ENCODE measurements at regions not wholly inside any gene's neighbourhood (a gene's known extent, or its start where the extent isn't known, plus 50 kb on each side); places are given as distances from the start of the nearest gene placed in this dataset.

DNA sequence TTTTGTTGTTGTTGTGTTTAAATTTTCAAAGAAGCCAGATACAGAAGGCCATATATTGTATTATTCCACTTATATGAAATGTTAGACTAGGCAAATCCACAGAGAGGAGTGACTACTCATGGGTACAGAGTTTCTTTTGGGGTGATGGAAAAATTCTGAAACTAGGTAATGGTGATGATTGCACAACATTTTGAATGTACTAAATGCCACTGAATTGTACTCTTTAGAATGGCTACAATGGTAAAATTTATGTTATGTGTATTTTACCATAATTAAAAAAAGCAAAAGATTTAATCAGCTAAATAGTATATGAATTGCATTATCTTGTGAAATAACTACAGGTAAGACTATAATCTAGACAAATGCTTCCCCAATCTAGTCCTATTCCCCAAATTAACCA lies 733.6 kb upstream of the TMEM132C start:
- no peak for DNase-seq
- no peaks in the 10 kb centered on the region for H3K36me3 ChIP-seq (ENCODE audit: control insufficient read depth, insufficient read depth, low read length)
- Mint-ChIP-seq H3K27me3 (ENCODE audit: low read depth in 2 of 2) (no peaks in the 10 kb centered on the region), H3K9me3 (peaks cover 2 to 3% of the 10 kb centered on the region in 2 donors), H3K4me1 (no peaks in the 10 kb centered on the region), H3K36me3 (no peaks in the 10 kb centered on the region), H3K27ac (no peak overlapping the region), H3K4me3 (no peak overlapping the region)
- H3K27me3 ChIP-seq (ENCODE audit: control insufficient read depth, insufficient read depth, low read length) = no peaks in the 10 kb centered on the region
- TF ChIP-seq, protein P1, sequence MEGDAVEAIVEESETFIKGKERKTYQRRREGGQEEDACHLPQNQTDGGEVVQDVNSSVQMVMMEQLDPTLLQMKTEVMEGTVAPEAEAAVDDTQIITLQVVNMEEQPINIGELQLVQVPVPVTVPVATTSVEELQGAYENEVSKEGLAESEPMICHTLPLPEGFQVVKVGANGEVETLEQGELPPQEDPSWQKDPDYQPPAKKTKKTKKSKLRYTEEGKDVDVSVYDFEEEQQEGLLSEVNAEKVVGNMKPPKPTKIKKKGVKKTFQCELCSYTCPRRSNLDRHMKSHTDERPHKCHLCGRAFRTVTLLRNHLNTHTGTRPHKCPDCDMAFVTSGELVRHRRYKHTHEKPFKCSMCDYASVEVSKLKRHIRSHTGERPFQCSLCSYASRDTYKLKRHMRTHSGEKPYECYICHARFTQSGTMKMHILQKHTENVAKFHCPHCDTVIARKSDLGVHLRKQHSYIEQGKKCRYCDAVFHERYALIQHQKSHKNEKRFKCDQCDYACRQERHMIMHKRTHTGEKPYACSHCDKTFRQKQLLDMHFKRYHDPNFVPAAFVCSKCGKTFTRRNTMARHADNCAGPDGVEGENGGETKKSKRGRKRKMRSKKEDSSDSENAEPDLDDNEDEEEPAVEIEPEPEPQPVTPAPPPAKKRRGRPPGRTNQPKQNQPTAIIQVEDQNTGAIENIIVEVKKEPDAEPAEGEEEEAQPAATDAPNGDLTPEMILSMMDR (IDR thresholded peaks at IDR 0.05) = no peak
- no peaks in the 10 kb centered on the region for H3K9me3 ChIP-seq (ENCODE audit: control insufficient read depth, insufficient read depth, low read length)
- intact Hi-C loops (cut with micrococcal nuclease) = no loop called here
- no peak overlapping the region for H3K4me3 ChIP-seq (ENCODE audit: low read length)
- H3K27ac ChIP-seq (ENCODE audit: low read length) = no peak overlapping the region
- ATAC-seq = no peak
- no peaks in the 10 kb centered on the region for H3K4me1 ChIP-seq (ENCODE audit: control insufficient read depth, insufficient read depth, low read length)

DNA sequence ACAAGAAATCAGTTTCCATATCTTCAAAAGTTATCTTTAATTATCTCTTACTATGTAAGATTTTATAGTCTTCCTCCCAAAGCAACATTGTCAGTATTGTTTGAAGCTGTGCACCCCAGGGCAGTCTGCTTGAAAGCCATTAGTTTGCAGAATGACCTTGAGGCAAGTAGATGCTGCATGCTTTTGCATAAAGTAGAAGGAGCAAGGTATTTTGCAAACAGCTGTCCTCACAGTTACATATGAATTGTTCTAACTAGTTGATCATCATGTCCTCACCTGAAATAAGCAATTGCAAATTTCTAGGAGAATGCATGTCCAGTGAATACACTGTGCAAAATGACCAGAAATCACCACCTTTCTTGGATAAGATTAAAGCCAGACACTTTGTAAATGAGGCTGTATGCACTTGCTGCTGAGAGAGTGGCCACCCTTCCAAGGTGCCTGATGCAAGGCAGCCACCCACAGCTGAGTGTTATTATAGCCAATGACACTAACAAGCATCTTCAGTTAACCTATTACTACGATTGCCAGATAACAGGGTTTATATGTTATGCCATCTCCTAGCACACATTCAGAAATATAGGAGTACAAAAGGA lies 730.0 kb upstream of the TMEM132C start:
- H3K9me3 Mint-ChIP-seq = no peaks in the 10 kb centered on the region
- no peaks in the 10 kb centered on the region for H3K27me3 ChIP-seq (ENCODE audit: control insufficient read depth, insufficient read depth, low read length)
- no peak overlapping the region for H3K27ac Mint-ChIP-seq
- no peak overlapping the region for H3K4me3 ChIP-seq (ENCODE audit: low read length)
- no peaks in the 10 kb centered on the region for H3K4me1 Mint-ChIP-seq
- TF ChIP-seq, protein P1 (IDR thresholded peaks at IDR 0.05) = no peak
- ATAC-seq = no peak
- H3K36me3 Mint-ChIP-seq = no peaks in the 10 kb centered on the region
- WGBS (ENCODE audit: insufficient coverage) = no CpG with 5 or more reads among the region's 1 CpG
- no peaks in the 10 kb centered on the region for H3K27me3 Mint-ChIP-seq (ENCODE audit: low read depth in 2 of 2)
- H3K27ac ChIP-seq (ENCODE audit: low read length) = no peak overlapping the region
- no peak for DNase-seq
- intact Hi-C loops (cut with micrococcal nuclease) = no loop called here
- H3K4me1 ChIP-seq (ENCODE audit: control insufficient read depth, insufficient read depth, low read length) = no peaks in the 10 kb centered on the region
- no peaks in the 10 kb centered on the region for H3K36me3 ChIP-seq (ENCODE audit: control insufficient read depth, insufficient read depth, low read length)
- no peak overlapping the region for H3K4me3 Mint-ChIP-seq
- H3K9me3 ChIP-seq (ENCODE audit: control insufficient read depth, insufficient read depth, low read length) = no peaks in the 10 kb centered on the region

DNA sequence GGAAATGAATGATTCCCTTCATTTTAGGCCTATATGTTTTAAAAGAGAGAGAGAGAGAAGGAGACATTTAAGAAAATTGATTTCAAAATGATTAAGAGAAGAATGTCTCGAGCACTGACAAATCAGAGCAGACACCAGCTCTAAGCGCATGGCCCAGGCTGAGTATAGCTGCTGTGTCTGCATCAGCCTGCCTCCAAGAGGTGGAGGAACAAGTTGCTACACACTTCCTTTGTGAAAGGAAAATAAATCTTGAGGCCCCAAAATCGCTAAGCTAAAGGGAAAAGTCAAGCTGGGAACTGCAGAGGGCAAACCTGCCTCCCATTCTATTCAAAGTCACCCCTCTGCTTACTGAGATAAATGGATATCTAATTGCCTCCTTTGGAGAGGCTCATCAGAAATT lies 728.7 kb upstream of the TMEM132C start:
- no peak for ATAC-seq
- no peaks in the 10 kb centered on the region for H3K27me3 Mint-ChIP-seq (ENCODE audit: low read depth in 2 of 2)
- no peaks in the 10 kb centered on the region for H3K9me3 Mint-ChIP-seq
- H3K4me1 Mint-ChIP-seq = no peaks in the 10 kb centered on the region
- H3K4me3 Mint-ChIP-seq = no peak overlapping the region
- TF ChIP-seq, protein P1 (IDR thresholded peaks at IDR 0.05) = no peak
- H3K4me1 ChIP-seq (ENCODE audit: control insufficient read depth, insufficient read depth, low read length) = no peaks in the 10 kb centered on the region
- no peak overlapping the region for H3K27ac ChIP-seq (ENCODE audit: low read length)
- whole genome bisulfite sequencing (ENCODE audit: insufficient coverage) = 64% methylated on average over 3 of the region's 3 CpGs
- H3K9me3 ChIP-seq (ENCODE audit: control insufficient read depth, insufficient read depth, low read length) = no peaks in the 10 kb centered on the region
- no peak overlapping the region for H3K27ac Mint-ChIP-seq
- no peaks in the 10 kb centered on the region for H3K27me3 ChIP-seq (ENCODE audit: control insufficient read depth, insufficient read depth, low read length)
- DNase-seq = no peak
- H3K36me3 ChIP-seq (ENCODE audit: control insufficient read depth, insufficient read depth, low read length) = no peaks in the 10 kb centered on the region
- H3K36me3 Mint-ChIP-seq = no peaks in the 10 kb centered on the region
- H3K4me3 ChIP-seq (ENCODE audit: low read length) = no peak overlapping the region
- intact Hi-C loops (cut with micrococcal nuclease) = no loop called here

DNA sequence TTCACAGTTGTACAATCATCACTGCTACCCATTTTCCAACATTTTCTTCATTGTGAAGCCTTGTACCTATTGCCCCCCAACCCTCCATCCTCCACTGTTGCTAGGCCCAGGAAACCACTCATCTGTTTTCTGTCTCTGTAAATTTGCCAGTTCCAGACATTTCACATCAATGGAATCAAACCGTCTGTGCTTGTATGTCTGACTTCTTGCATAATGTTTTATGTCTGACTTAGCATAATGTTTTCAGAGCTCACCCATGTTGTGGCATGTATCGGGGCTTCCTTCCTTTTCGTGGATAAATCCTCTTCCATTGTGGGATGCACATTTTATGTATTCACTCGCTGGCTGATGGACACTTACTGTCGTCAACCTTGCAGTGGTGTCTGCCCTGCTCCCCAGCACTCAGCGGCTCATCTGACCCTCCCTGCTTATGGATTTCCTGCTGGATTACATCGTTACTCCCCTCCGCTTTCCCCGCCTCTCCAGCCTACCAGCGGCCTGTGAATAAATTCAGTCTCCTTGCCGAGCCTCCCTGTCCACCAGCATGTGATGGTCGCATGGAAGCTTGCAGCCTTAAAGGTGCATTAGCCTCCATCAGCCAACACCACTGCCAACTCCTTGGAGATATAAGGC lies 727.6 kb upstream of the TMEM132C start:
- Histone ChIP-seq H3K4me1 (ENCODE audit: control insufficient read depth, insufficient read depth, low read length) (no peaks in the 10 kb centered on the region), H3K27ac (ENCODE audit: low read length) (no peak overlapping the region), H3K4me3 (ENCODE audit: low read length) (no peak overlapping the region), H3K9me3 (ENCODE audit: control insufficient read depth, insufficient read depth, low read length) (no peaks in the 10 kb centered on the region), H3K36me3 (ENCODE audit: control insufficient read depth, insufficient read depth, low read length) (no peaks in the 10 kb centered on the region), H3K27me3 (ENCODE audit: control insufficient read depth, insufficient read depth, low read length) (no peaks in the 10 kb centered on the region)
- DNase-seq (no peak), ATAC-seq (no peak)
- H3K27me3 Mint-ChIP-seq (ENCODE audit: low read depth in 2 of 2) = no peaks in the 10 kb centered on the region
- H3K36me3 Mint-ChIP-seq = no peaks in the 10 kb centered on the region
- intact Hi-C loops (cut with micrococcal nuclease) = no loop called here
- no peaks in the 10 kb centered on the region for H3K4me1 Mint-ChIP-seq
- H3K27ac Mint-ChIP-seq = no peak overlapping the region
- no peaks in the 10 kb centered on the region for H3K9me3 Mint-ChIP-seq
- WGBS (ENCODE audit: insufficient coverage) = 76% methylated on average over 12 of the region's 12 CpGs
- H3K4me3 Mint-ChIP-seq = no peak overlapping the region
- TF ChIP-seq, protein P1 (IDR thresholded peaks at IDR 0.05) = no peak

Measured in natural killer cell (primary cell).